Body of pancreas (tissue), 4 donors: ENCODE measurements at regions not wholly inside any gene's neighbourhood (a gene's known extent, or its start where the extent isn't known, plus 50 kb on each side); places are given as distances from the start of the nearest gene placed in this dataset.

Experiments
- ATAC-seq: fragments of 150-250 bp; one replicate; pipeline ENCODE4 v1.9.1; 2016
- DNase-seq, 4 donors: peaks; one replicate each; pipeline ENCODE4 v3.0.0-alpha.2; 2019
- H3K27ac ChIP-seq, 4 donors: fragments of 200-600 bp; sonication (generic); 1 replicate in 3 of 4; 2 replicates in 1 of 4; pipeline versions ENCODE4 v1.5.1 to v1.6.1; 2016 to 2019; ENCODE audit warnings: mild to moderate bottlenecking in 1 of 4, mixed read lengths in 1 of 4, moderate library complexity in 1 of 4
- H3K27me3 ChIP-seq, 2 donors: fragments of 200-600 bp; sonication (generic); one replicate each; pipeline ENCODE4 v1.6.0; 2016; ENCODE audit warnings: mild to moderate bottlenecking in 1 of 2
- H3K36me3 ChIP-seq, 2 donors: fragments of 200-600 bp; sonication (generic); replicated peaks in 1 of 2; 2 replicates each; pipeline ENCODE4 v1.5.1; 2016; ENCODE audit warnings: low read depth in 2 of 2; ENCODE audit not compliant: insufficient read depth in 1 of 2
- H3K4me1 ChIP-seq: fragments of 200-600 bp; sonication (generic); one replicate; pipeline ENCODE4 v1.6.0; 2016
- H3K4me3 ChIP-seq, 2 donors: fragments of 200-600 bp; sonication (generic); 1 replicate in 1 of 2; 2 replicates in 1 of 2; pipeline ENCODE4 v1.5.1; 2016 to 2019
- H3K9me3 ChIP-seq, 3 donors: fragments of 200-600 bp; sonication (generic); 1 replicate in 2 of 3; 2 replicates in 1 of 3; pipeline ENCODE4 v1.5.1; 2016
- CTCF ChIP-seq, 7 experiments: fragments of 450-650 bp in 4 of 7; fragments of 200-600 bp in 3 of 7; sonication (generic) in 3 of 7; IDR thresholded peaks; one replicate each; pipeline ENCODE4 v1.5.1; 2016 to 2019; ENCODE audit warnings: antibody characterized with exemption in 7 of 7
- POLR2A ChIP-seq, 3 donors: fragments of 450-650 bp; IDR thresholded peaks; one replicate each; pipeline ENCODE4 v1.6.1; 2016; ENCODE audit warnings: antibody characterized with exemption in 3 of 3, mild to moderate bottlenecking in 2 of 3
- WGBS, 2 donors: methylation state at CpG; one replicate each; pipeline ENCODE4 v1.1.5; 2017; 5-methylcytosine and 5-hydroxymethylcytosine counted together
- intact Hi-C: fragments of 100-400 bp; cut with DNase I; formaldehyde crosslinking; loops from one replicate; pipeline ENCODE4 v1.15.1; 2023

- no peak overlapping the region for H3K4me3 ChIP-seq
- H3K27me3 ChIP-seq = peaks cover 0 to 3% of the 10 kb centered on the region in 2 donors
- H3K27ac ChIP-seq = no peak overlapping the region
- no peaks in the 10 kb centered on the region for H3K36me3 ChIP-seq
- no peak for ATAC-seq
- no peak for DNase-seq
- H3K4me1 ChIP-seq = no peaks in the 10 kb centered on the region
- no peaks in the 10 kb centered on the region for H3K9me3 ChIP-seq
- 76 to 77% methylated on average over 5 of the region's 5 CpGs for WGBS, 2 donors
- TF ChIP-seq POLR2A (IDR thresholded peaks at IDR 0.05) = no peak
- TF ChIP-seq CTCF (IDR thresholded peaks at IDR 0.05) = no peak
- intact Hi-C loops = no loop called here
Measured at GRCh38 chr18:47519277-47519676, 267.8 kb upstream of the SKOR2 start.

- no peaks in the 10 kb centered on the region for H3K9me3 ChIP-seq
- no peaks in the 10 kb centered on the region for H3K4me1 ChIP-seq
- DNase-seq = no peak
- no peak overlapping the region for H3K4me3 ChIP-seq
- intact Hi-C loops = no loop called here
- WGBS, 2 donors = 62 to 84% methylated on average over 3 of the region's 3 CpGs
- ATAC-seq = no peak
- H3K36me3 ChIP-seq = no peaks in the 10 kb centered on the region
- no peak overlapping the region for H3K27ac ChIP-seq
- TF ChIP-seq CTCF (IDR thresholded peaks at IDR 0.05) = no peak
- no peak for TF ChIP-seq POLR2A (IDR thresholded peaks at IDR 0.05)
- H3K27me3 ChIP-seq = peaks cover 0 to 3% of the 10 kb centered on the region in 2 donors
Measured at GRCh38 chr18:47513614-47514013, 262.2 kb upstream of the SKOR2 start.

GRCh38 chr18:47512726-47513435, 261.4 kb upstream of the SKOR2 start:
- no peaks in the 10 kb centered on the region for H3K4me1 ChIP-seq
- H3K27me3 ChIP-seq = peaks cover 0 to 3% of the 10 kb centered on the region in 2 donors
- ATAC-seq (no peak), DNase-seq (no peak)
- TF ChIP-seq POLR2A (IDR thresholded peaks at IDR 0.05) = no peak
- TF ChIP-seq CTCF (IDR thresholded peaks at IDR 0.05) = no peak
- H3K4me3 ChIP-seq = no peak overlapping the region
- H3K36me3 ChIP-seq = no peaks in the 10 kb centered on the region
- H3K9me3 ChIP-seq = no peaks in the 10 kb centered on the region
- intact Hi-C loops = no loop called here
- 74 to 75% methylated on average over 13 of the region's 13 CpGs for WGBS, 2 donors
- H3K27ac ChIP-seq = no peak overlapping the region

GRCh38 chr18:47512056-47512455, 260.6 kb upstream of the SKOR2 start:
- TF ChIP-seq POLR2A (IDR thresholded peaks at IDR 0.05) = no peak
- TF ChIP-seq CTCF (IDR thresholded peaks at IDR 0.05) = no peak
- Histone ChIP-seq H3K27ac (no peak overlapping the region), H3K4me1 (no peaks in the 10 kb centered on the region), H3K4me3 (no peak overlapping the region), H3K9me3 (no peaks in the 10 kb centered on the region), H3K27me3 (peaks cover 0 to 3% of the 10 kb centered on the region in 2 donors), H3K36me3 (no peaks in the 10 kb centered on the region)
- ATAC-seq (no peak), DNase-seq (no peak)
- intact Hi-C loops = no loop called here
- WGBS, 2 donors = 41 to 48% methylated on average over 6 of the region's 6 CpGs

- Histone ChIP-seq H3K27ac (no peak overlapping the region), H3K4me1 (no peaks in the 10 kb centered on the region), H3K36me3 (no peaks in the 10 kb centered on the region), H3K4me3 (no peak overlapping the region), H3K27me3 (peaks cover 0 to 2% of the 10 kb centered on the region in 2 donors), H3K9me3 (no peaks in the 10 kb centered on the region)
- TF ChIP-seq CTCF (IDR thresholded peaks at IDR 0.05) (no peak), POLR2A (IDR thresholded peaks at IDR 0.05) (no peak)
- intact Hi-C loops = no loop called here
- DNase-seq (no peak), ATAC-seq (no peak)
- 76 to 83% methylated on average over 4 of the region's 4 CpGs for WGBS, 2 donors
Measured at GRCh38 chr18:47510831-47511230, 259.4 kb upstream of the SKOR2 start.
